Testis (tissue), 2 donors: ENCODE measurements at regions not wholly inside any gene's neighbourhood (a gene's known extent, or its start where the extent isn't known, plus 50 kb on each side); places are given as distances from the start of the nearest gene placed in this dataset.
A peak's percentile ranks its signal among the peaks of the same experiment; 100 is the strongest.

Experiments
- DNase-seq: peaks from one replicate; pipeline ENCODE4 v3.0.0-alpha.2; 2019
- H3K27ac ChIP-seq, 2 donors: fragments of 200-600 bp; sonication (generic); one replicate each; pipeline ENCODE4 v1.5.1; 2019
- H3K27me3 ChIP-seq: fragments of 200-600 bp; sonication (generic); one replicate; pipeline ENCODE4 v1.5.1; 2019
- H3K36me3 ChIP-seq: fragments of 200-600 bp; sonication (generic); one replicate; pipeline ENCODE4 v1.5.1; 2017; ENCODE audit warnings: low read depth; ENCODE audit errors: missing control alignments
- H3K4me1 ChIP-seq: fragments of 200-600 bp; sonication (generic); one replicate; pipeline ENCODE4 v1.5.1; 2019
- H3K4me3 ChIP-seq, 2 donors: fragments of 200-600 bp; sonication (generic); one replicate each; pipeline ENCODE4 v1.5.1; 2017 to 2019
- H3K9me3 ChIP-seq: fragments of 200-600 bp; sonication (generic); one replicate; pipeline ENCODE4 v1.5.1; 2017
- CTCF ChIP-seq, 3 experiments: fragments of 450-650 bp in 2 of 3; fragments of 200-600 bp in 1 of 3; sonication (generic) in 1 of 3; IDR thresholded peaks; one replicate each; pipeline ENCODE4 v1.5.1; 2016 to 2019; ENCODE audit warnings: antibody characterized with exemption in 3 of 3, mild to moderate bottlenecking in 2 of 3, moderate library complexity in 1 of 3
- POLR2A ChIP-seq: fragments of 450-650 bp; IDR thresholded peaks from one replicate; pipeline ENCODE4 v1.6.1; 2017; ENCODE audit warnings: antibody characterized with exemption, mild to moderate bottlenecking, moderate library complexity
- WGBS, 2 donors: methylation state at CpG; one replicate each; pipeline ENCODE4 v1.1.5; 2018; 5-methylcytosine and 5-hydroxymethylcytosine counted together
- intact Hi-C: fragments of 100-400 bp; cut with DNase I; formaldehyde crosslinking; loops from one replicate; pipeline ENCODE4 v1.15.1; 2023; ENCODE audit warnings: low total_unique reads

- H3K27me3 ChIP-seq = no peaks in the 10 kb centered on the region
- intact Hi-C loops = loop anchor here (5.0 kb wide), 1 partner anchor 615 kb away; no protein-coding TSS in a partner anchor
- peak; percentile 25 for DNase-seq
- H3K36me3 ChIP-seq = no peaks in the 10 kb centered on the region
- H3K4me3 ChIP-seq = peak overlapping the region; percentile 15 to 21
- no peaks in the 10 kb centered on the region for H3K9me3 ChIP-seq
- H3K4me1 ChIP-seq = peaks cover 5% of the 10 kb centered on the region
- no peak for TF ChIP-seq POLR2A
- no peak for TF ChIP-seq CTCF (IDR thresholded peaks at IDR 0.05)
- WGBS, 2 donors = 65 to 71% methylated on average over 21 to 23 of the region's 23 CpGs
- H3K27ac ChIP-seq = no peak overlapping the region
Observed at GRCh38 chr14:71752111-71752738, 180.0 kb upstream of the RGS6 start.

GRCh38 chr14:71753126-71753830, 179.0 kb upstream of the RGS6 start:
- intact Hi-C loops = loop anchor here (5.0 kb wide), 1 partner anchor 616 kb away; no protein-coding TSS in a partner anchor
- TF ChIP-seq CTCF (IDR thresholded peaks at IDR 0.05) (peak; percentile 78 to 83 (median 81)), POLR2A (no peak)
- H3K27me3 ChIP-seq = no peaks in the 10 kb centered on the region
- H3K9me3 ChIP-seq = no peaks in the 10 kb centered on the region
- DNase-seq = peak; percentile 98
- no peaks in the 10 kb centered on the region for H3K36me3 ChIP-seq
- H3K27ac ChIP-seq = no peak overlapping the region
- H3K4me1 ChIP-seq = peaks cover 5% of the 10 kb centered on the region
- peak overlapping the region; percentile 15 to 21 for H3K4me3 ChIP-seq
- 17 to 20% methylated on average over 21 of the region's 21 CpGs for WGBS, 2 donors

DNA sequence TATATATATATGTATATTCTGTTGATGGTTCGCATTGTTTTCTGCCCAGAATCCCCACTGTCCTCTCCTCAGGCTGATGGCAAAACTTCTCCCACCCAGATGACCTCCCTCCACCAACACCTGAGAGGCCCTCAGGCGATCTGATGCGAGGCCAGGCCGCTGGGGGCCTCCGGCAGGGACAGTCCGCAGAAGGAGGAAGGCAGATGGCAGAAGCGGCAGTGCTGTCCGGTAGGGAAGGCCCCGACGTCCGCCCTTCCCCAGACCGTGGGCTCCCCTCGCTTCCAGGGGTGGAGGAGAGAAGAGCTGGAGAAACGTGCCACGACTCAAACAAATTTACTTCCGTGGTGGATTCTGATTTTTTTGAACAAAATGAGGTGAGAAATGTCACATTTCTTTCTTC, 178.3 kb upstream of the RGS6 start:
- Histone ChIP-seq H3K4me3 (no peak overlapping the region), H3K36me3 (no peaks in the 10 kb centered on the region), H3K27ac (no peak overlapping the region), H3K4me1 (peaks cover 5% of the 10 kb centered on the region), H3K27me3 (no peaks in the 10 kb centered on the region), H3K9me3 (no peaks in the 10 kb centered on the region)
- WGBS, 2 donors = 63 to 70% methylated on average over 16 of the region's 16 CpGs
- no peak for DNase-seq
- TF ChIP-seq POLR2A (no peak), CTCF (IDR thresholded peaks at IDR 0.05) (no peak)
- intact Hi-C loops = loop anchor here (5.0 kb wide), 1 partner anchor 617 kb away; no protein-coding TSS in a partner anchor

DNA sequence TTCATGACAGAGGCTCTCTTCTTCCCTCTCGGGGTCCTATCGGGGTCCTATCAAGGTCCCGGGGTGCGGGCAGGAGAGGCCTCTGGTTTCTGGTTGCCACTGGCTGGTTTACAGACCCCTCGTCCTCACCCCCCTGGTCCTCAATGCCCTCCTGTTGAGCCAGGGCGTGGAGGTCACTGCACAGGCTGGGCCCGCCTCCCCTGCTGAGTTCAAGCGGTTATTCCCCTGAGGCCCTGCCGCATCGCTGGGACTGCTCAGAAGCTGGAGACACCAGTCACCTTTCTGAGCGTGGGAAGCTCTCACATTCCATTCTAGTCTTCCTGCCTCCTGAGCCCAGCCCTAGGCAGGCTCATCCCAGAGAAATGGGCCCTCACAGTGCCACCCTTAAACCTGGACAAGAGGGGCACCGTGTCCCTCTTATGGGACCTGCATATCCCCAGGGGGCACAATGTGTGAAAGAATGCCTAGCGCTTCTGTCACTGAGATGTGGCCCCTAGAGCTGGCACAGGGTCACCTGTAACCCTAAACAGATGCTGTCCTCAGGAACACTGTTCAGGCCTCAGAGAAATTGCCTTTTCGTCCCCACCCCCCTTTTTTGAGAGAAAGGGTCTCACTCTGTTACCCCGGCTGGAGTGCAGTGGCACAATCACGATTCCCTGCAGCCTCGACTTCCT, 177.7 kb upstream of the RGS6 start:
- no peak for DNase-seq
- no peaks in the 10 kb centered on the region for H3K36me3 ChIP-seq
- intact Hi-C loops = loop anchor here (5.0 kb wide), 1 partner anchor 617 kb away; no protein-coding TSS in a partner anchor

More for the DNA sequence above, 177.7 kb upstream of the RGS6 start:
- Histone ChIP-seq H3K4me1 (peaks cover 5% of the 10 kb centered on the region), H3K27me3 (no peaks in the 10 kb centered on the region), H3K4me3 (no peak overlapping the region), H3K27ac (no peak overlapping the region), H3K9me3 (no peaks in the 10 kb centered on the region)
- 65 to 82% methylated on average over 7 to 17 of the region's 17 CpGs for WGBS, 2 donors
- no peak for TF ChIP-seq CTCF (IDR thresholded peaks at IDR 0.05)
- TF ChIP-seq POLR2A = no peak
